Endothelial cell of hepatic sinusoid (primary cell): ENCODE measurements at regions not wholly inside any gene's neighbourhood (a gene's known extent, or its start where the extent isn't known, plus 50 kb on each side); places are given as distances from the start of the nearest gene placed in this dataset.

Source experiments
- in situ Hi-C: cut with HindIII; loops from 2 replicates; pipeline ENCODE4 v1.10.0; 2017; ENCODE audit warnings: low sequenced_read_pairs

DNA sequence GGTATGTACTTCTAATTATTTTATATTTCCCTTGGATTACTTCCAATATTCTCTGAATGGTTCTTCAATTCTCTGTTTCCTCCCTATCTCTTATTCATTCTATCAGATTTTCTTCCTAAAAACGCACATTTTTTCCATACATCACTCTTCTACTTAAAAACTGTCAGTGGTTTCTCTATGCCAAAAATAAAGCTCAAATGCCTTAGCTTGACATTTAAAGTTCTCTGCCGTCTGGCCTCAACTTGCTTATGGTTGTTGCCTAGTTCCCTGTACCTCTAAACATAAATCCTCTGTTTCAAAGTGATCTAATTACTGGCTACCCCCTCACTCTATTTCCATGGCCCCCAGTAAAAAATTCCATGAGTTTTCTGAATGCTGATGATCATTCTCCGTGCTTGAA lies 671.0 kb upstream of the ADGRL2 start:
- in situ Hi-C loops = no loop called here

DNA sequence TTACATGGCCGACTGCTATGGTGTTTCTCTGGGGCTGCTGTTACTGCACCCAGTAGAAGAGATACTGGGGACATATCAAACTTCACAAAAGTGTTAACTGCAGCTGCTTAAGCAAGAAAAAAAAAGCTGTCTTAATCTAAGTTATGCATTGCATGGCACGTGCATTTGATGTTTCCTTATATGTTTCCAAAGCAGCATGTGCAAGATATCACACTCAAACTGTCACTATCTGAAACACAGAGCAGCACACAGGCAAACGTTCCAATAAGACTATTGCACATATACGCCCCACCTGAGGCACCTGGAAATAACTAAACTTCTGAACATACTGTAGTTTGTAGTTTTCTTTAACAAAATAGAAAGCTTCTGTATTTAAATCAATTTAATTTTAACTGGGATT lies 671.4 kb upstream of the ADGRL2 start:
- in situ Hi-C loops = no loop called here

- in situ Hi-C loops = no loop called here
Measured at GRCh38 chr1:81128079-81128478, 672.7 kb upstream of the ADGRL2 start.

- in situ Hi-C loops = no loop called here
Measured at GRCh38 chr1:81126989-81127581, 673.6 kb upstream of the ADGRL2 start.

DNA sequence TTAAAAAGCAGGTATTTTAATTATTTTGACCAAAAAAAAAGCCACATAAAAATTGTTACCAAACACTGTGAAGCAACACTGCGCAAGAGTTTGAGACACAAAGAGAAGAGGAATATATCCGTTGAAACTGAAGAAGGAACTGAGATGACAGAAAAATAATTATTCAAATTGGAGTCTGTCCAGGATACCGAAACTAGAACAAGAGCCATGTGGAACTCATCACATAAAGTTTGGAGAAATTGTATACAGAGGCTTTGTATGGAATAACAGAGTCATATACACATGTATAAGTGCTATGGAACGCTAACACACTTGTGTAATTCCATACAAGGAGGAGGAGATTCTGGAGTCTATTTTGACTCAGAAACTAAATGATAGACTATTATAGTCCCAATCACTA lies 675.1 kb upstream of the ADGRL2 start:
- in situ Hi-C loops = no loop called here

GRCh38 chr1:81121306-81121705 lies 679.4 kb upstream of the ADGRL2 start:
- in situ Hi-C loops = no loop called here

DNA sequence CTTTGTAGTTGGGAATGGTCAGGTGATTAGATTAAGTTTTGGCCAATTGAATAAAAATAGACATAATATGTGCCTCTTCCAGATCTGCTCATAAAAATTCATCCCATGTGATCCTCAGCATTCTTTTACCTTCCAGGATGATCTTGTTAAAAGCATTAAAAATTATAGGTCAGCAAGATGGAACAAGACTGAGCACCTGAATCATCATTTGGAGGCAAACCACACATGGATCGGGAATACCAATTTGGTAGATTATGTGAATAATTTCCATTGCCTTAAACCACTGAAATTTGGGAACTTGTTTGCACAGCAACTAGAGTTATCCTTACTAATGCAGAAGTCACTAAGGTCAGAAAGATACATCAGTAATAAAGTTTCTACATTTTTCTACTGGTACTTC lies 681.4 kb upstream of the ADGRL2 start:
- in situ Hi-C loops = no loop called here

- in situ Hi-C loops = no loop called here
Measured at GRCh38 chr1:81118550-81118949, 682.2 kb upstream of the ADGRL2 start.

GRCh38 chr1:81115422-81115821 lies 685.3 kb upstream of the ADGRL2 start:
- in situ Hi-C loops = no loop called here

DNA sequence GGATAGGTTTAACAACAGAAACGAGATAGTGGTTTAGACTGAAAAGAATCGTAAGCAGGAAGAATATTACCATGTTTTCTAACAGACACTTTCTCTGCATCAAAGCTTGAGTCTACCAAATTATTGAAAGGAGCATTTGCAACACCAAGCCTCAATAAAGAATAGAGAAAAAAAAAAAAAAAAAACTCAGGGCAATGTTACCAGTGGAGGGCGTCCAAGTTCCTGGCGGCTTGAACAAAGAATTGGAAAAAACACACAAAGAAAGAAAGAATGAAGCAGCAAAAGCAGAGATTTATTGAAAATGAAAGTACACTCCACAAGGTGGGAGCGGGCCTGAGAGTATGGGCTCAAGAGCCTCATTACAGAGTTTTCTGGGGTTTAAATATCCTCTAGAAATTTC lies 686.5 kb upstream of the ADGRL2 start:
- in situ Hi-C loops = no loop called here

GRCh38 chr1:81113688-81114087 lies 687.0 kb upstream of the ADGRL2 start:
- in situ Hi-C loops = no loop called here

DNA sequence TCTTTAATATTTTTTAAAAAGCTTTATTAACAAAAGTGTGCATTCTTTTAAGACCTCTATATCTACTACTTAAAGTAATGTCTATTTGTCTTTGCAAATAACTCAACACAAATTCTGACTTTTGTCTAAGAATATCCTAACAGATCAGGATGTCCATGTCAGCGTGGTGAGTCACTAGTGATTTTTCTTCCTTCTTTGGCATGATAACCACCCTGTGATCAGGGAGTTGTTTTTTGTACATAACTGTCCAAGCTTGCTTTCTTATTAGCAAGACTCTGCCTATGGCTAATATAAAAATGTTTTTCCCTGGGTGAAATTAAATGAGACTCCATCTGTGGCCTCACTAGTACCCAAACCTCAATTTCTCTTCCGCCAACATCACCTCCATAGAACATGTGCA lies 688.9 kb upstream of the ADGRL2 start:
- in situ Hi-C loops = no loop called here

GRCh38 chr1:81109038-81109437 lies 691.7 kb upstream of the ADGRL2 start:
- in situ Hi-C loops = no loop called here

DNA sequence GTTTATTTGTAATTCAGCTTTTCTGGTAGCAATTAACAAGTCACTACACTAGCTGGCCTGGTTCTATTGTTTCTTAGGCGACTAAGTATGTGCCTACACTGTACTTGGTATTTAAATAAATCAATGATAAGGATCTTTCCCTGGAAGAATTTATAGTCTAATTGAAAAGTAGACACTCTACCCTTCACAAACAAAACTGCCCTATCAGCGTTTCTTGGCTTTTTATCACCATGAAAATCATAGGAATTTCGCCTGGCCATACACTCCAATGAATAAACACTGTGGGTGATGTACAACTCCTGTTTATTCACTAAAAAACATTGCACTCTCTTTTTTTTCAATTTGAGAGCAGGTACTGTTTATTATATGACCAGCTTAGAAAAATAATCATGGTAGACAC lies 702.9 kb upstream of the ADGRL2 start:
- in situ Hi-C loops = no loop called here

DNA sequence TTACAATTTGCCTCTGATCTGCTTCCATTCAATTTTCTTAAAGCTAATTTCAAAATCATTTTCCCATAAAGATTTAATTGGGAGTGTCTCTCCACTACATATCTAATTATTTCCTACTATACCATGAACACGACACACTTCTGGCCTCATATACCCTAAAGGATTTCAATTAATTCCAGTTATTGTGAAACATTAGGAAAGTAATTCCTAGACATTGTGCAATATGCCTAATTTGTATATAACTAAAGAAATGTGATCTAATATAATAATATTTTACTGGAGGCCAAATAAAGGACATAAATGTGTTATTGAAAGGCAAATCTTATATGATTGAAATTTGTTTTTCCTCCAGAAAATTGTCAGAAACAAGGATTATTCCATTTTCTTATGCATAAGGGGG lies 727.2 kb upstream of the ADGRL2 start:
- in situ Hi-C loops = no loop called here

GRCh38 chr1:81071969-81072753 lies 728.6 kb upstream of the ADGRL2 start:
- in situ Hi-C loops = no loop called here

- in situ Hi-C loops = no loop called here
Measured at GRCh38 chr1:81071072-81071858, 729.5 kb upstream of the ADGRL2 start.

GRCh38 chr1:81069856-81070255 lies 730.9 kb upstream of the ADGRL2 start:
- in situ Hi-C loops = no loop called here

DNA sequence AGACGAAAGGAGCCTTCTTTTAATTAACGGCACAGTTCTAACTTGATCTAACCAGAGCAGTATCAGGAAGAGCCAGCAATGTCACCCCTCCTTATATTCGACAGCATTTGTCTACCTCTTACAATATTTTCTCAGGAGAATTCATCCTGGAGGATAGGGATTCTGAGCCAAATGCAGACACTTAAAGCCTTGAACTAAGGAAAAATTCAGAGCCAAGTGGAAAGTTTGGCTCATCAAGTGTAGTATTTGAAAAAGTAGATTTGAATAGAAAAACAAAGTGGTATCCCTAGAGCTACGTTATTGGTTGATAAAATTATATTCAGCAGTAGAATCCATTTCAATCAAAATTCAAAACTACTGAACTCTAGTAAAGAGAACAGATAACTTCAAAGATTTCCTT lies 732.0 kb upstream of the ADGRL2 start:
- in situ Hi-C loops = no loop called here

DNA sequence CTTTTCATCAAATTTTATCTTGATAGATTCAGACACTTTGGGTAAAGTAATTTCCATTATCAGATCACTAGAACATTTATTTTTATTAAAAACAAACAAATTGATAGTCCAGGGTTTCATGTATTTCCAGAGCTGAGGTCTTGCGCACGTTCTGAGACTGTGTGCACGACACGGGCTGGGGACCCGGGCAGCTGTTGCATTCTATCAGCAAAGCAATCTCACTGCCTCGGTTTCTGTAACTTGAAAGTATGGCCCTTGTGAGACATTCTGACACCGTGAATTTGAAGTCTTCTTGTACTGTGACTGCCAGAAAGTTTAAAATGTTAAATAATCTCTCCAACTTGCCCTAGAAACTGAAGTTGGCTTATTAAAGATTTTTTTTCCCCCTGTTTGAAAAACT lies 746.9 kb upstream of the ADGRL2 start:
- in situ Hi-C loops = no loop called here

DNA sequence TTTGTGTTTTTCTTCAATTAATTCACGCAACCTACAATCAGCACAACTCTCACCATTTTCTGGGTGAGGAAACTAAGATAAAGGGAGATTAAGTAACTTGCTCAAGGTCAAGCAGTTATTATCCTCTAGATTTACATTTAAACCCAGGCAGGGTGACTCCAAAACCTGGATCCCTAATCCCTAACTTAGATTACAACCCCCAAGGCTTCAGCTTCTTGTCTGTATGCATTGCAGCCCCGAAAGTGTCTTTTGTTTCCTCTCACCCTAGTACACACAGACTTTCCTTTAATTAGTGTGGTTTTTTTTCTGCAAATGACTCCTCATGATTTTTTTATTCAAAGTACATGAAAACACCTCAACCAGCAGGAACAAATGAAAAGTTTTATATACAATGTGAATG lies 748.6 kb upstream of the ADGRL2 start:
- in situ Hi-C loops = no loop called here

GRCh38 chr1:81050390-81050789 lies 750.3 kb upstream of the ADGRL2 start:
- in situ Hi-C loops = no loop called here
